ENCODE measurements at regions not wholly inside any gene's neighbourhood (a gene's known extent, or its start where the extent isn't known, plus 50 kb on each side); places are given as distances from the start of the nearest gene placed in this dataset.
"Not testable (repeated sequence)": the region's sequence is repeated elsewhere in the genome, so short reads cannot be mapped to it uniquely, and the experiment has no call there.

- Histone ChIP-seq H3K4me1 (ENCODE audit: control insufficient read depth, insufficient read depth, low read length, poor library complexity, severe bottlenecking) (no peaks in the 10 kb centered on the region), H3K27ac (ENCODE audit: low read depth, low read length, severe bottlenecking) (no peak overlapping the region), H3K36me3 (ENCODE audit: control insufficient read depth, insufficient read depth, low read length) (no peaks in the 10 kb centered on the region), H3K4me3 (ENCODE audit: extremely low read depth, insufficient read depth, low read length, poor library complexity, severe bottlenecking) (no peak overlapping the region), H3K9me3 (ENCODE audit: control insufficient read depth, low read length) (no peaks in the 10 kb centered on the region)
- no CpG with 5 or more reads among the region's 1 CpG for WGBS, 2 experiments (ENCODE audit: insufficient coverage in 2 of 2)
Observed at GRCh38 chr1:121569428-121569827, 384.7 kb downstream of the SRGAP2C start.

GRCh38 chr1:121573881-121574504 is 389.2 kb downstream of the SRGAP2C start:
- not testable (repeated sequence) for H3K4me1 ChIP-seq (ENCODE audit: control insufficient read depth, insufficient read depth, low read length, poor library complexity, severe bottlenecking); H3K4me3 ChIP-seq (ENCODE audit: extremely low read depth, insufficient read depth, low read length, poor library complexity, severe bottlenecking); H3K9me3 ChIP-seq (ENCODE audit: control insufficient read depth, low read length); H3K36me3 ChIP-seq (ENCODE audit: control insufficient read depth, insufficient read depth, low read length); H3K27ac ChIP-seq (ENCODE audit: low read depth, low read length, severe bottlenecking)
- 94 to 100% methylated on average over 4 to 8 of the region's 11 CpGs for WGBS, 2 experiments (ENCODE audit: insufficient coverage in 2 of 2)

- H3K36me3 ChIP-seq (ENCODE audit: control insufficient read depth, insufficient read depth, low read length); H3K27ac ChIP-seq (ENCODE audit: low read depth, low read length, severe bottlenecking); H3K4me3 ChIP-seq (ENCODE audit: extremely low read depth, insufficient read depth, low read length, poor library complexity, severe bottlenecking); H3K9me3 ChIP-seq (ENCODE audit: control insufficient read depth, low read length); H3K4me1 ChIP-seq (ENCODE audit: control insufficient read depth, insufficient read depth, low read length, poor library complexity, severe bottlenecking): not testable (repeated sequence)
- 91 to 95% methylated on average over 7 of the region's 12 CpGs for WGBS, 2 experiments (ENCODE audit: insufficient coverage in 2 of 2)
Observed at GRCh38 chr1:121574505-121574899, 389.7 kb downstream of the SRGAP2C start.

GRCh38 chr1:121582898-121583297 is 398.1 kb downstream of the SRGAP2C start:
- H3K4me1 ChIP-seq (ENCODE audit: control insufficient read depth, insufficient read depth, low read length, poor library complexity, severe bottlenecking): peaks cover 16% of the 10 kb centered on the region
- not testable (repeated sequence) for H3K36me3 ChIP-seq (ENCODE audit: control insufficient read depth, insufficient read depth, low read length); H3K27ac ChIP-seq (ENCODE audit: low read depth, low read length, severe bottlenecking); H3K9me3 ChIP-seq (ENCODE audit: control insufficient read depth, low read length); H3K4me3 ChIP-seq (ENCODE audit: extremely low read depth, insufficient read depth, low read length, poor library complexity, severe bottlenecking)

- Histone ChIP-seq H3K4me1 (ENCODE audit: control insufficient read depth, insufficient read depth, low read length, poor library complexity, severe bottlenecking) (peaks cover 16% of the 10 kb centered on the region), H3K4me3 (ENCODE audit: extremely low read depth, insufficient read depth, low read length, poor library complexity, severe bottlenecking) (peak overlapping the region; percentile 8), H3K9me3 (ENCODE audit: control insufficient read depth, low read length) (peaks cover 4% of the 10 kb centered on the region), H3K27ac (ENCODE audit: low read depth, low read length, severe bottlenecking) (peak overlapping the region; percentile 69), H3K36me3 (ENCODE audit: control insufficient read depth, insufficient read depth, low read length) (no peaks in the 10 kb centered on the region)
- WGBS, 2 experiments (ENCODE audit: insufficient coverage in 2 of 2): 74 to 83% methylated on average over 14 to 15 of the region's 15 CpGs
Observed at GRCh38 chr1:121586369-121587229, 401.8 kb downstream of the SRGAP2C start.

GRCh38 chr1:121587230-121587569 is 402.4 kb downstream of the SRGAP2C start:
- Histone ChIP-seq H3K9me3 (ENCODE audit: control insufficient read depth, low read length) (peaks cover 4% of the 10 kb centered on the region), H3K27ac (ENCODE audit: low read depth, low read length, severe bottlenecking) (peak overlapping the region; percentile 69), H3K4me3 (ENCODE audit: extremely low read depth, insufficient read depth, low read length, poor library complexity, severe bottlenecking) (peak overlapping the region; percentile 8), H3K36me3 (ENCODE audit: control insufficient read depth, insufficient read depth, low read length) (no peaks in the 10 kb centered on the region), H3K4me1 (ENCODE audit: control insufficient read depth, insufficient read depth, low read length, poor library complexity, severe bottlenecking) (peaks cover 16% of the 10 kb centered on the region)
- 96 to 100% methylated on average over 4 of the region's 5 CpGs for WGBS, 2 experiments (ENCODE audit: insufficient coverage in 2 of 2)

- H3K36me3 ChIP-seq (ENCODE audit: control insufficient read depth, insufficient read depth, low read length): no peaks in the 10 kb centered on the region
- H3K4me3 ChIP-seq (ENCODE audit: extremely low read depth, insufficient read depth, low read length, poor library complexity, severe bottlenecking): no peak overlapping the region
- no peak overlapping the region for H3K27ac ChIP-seq (ENCODE audit: low read depth, low read length, severe bottlenecking)
- H3K9me3 ChIP-seq (ENCODE audit: control insufficient read depth, low read length): peaks cover 4% of the 10 kb centered on the region
- peaks cover 16% of the 10 kb centered on the region for H3K4me1 ChIP-seq (ENCODE audit: control insufficient read depth, insufficient read depth, low read length, poor library complexity, severe bottlenecking)
Observed at GRCh38 chr1:121587777-121588176, 403.0 kb downstream of the SRGAP2C start.

GRCh38 chr1:121594096-121594495 is 409.3 kb downstream of the SRGAP2C start:
- WGBS, 2 experiments (ENCODE audit: insufficient coverage in 2 of 2): 90 to 91% methylated on average over 3 of the region's 3 CpGs
- Histone ChIP-seq H3K4me3 (ENCODE audit: extremely low read depth, insufficient read depth, low read length, poor library complexity, severe bottlenecking) (no peak overlapping the region), H3K36me3 (ENCODE audit: control insufficient read depth, insufficient read depth, low read length) (no peaks in the 10 kb centered on the region), H3K9me3 (ENCODE audit: control insufficient read depth, low read length) (no peaks in the 10 kb centered on the region), H3K27ac (ENCODE audit: low read depth, low read length, severe bottlenecking) (no peak overlapping the region), H3K4me1 (ENCODE audit: control insufficient read depth, insufficient read depth, low read length, poor library complexity, severe bottlenecking) (no peaks in the 10 kb centered on the region)

GRCh38 chr1:121595089-121595488 is 410.3 kb downstream of the SRGAP2C start:
- Histone ChIP-seq H3K4me3 (ENCODE audit: extremely low read depth, insufficient read depth, low read length, poor library complexity, severe bottlenecking) (no peak overlapping the region), H3K4me1 (ENCODE audit: control insufficient read depth, insufficient read depth, low read length, poor library complexity, severe bottlenecking) (no peaks in the 10 kb centered on the region), H3K9me3 (ENCODE audit: control insufficient read depth, low read length) (no peaks in the 10 kb centered on the region), H3K36me3 (ENCODE audit: control insufficient read depth, insufficient read depth, low read length) (no peaks in the 10 kb centered on the region), H3K27ac (ENCODE audit: low read depth, low read length, severe bottlenecking) (no peak overlapping the region)

GRCh38 chr1:121604843-121605444 is 420.2 kb downstream of the SRGAP2C start:
- not testable (repeated sequence) for H3K9me3 ChIP-seq (ENCODE audit: control insufficient read depth, low read length); H3K36me3 ChIP-seq (ENCODE audit: control insufficient read depth, insufficient read depth, low read length); H3K27ac ChIP-seq (ENCODE audit: low read depth, low read length, severe bottlenecking); H3K4me3 ChIP-seq (ENCODE audit: extremely low read depth, insufficient read depth, low read length, poor library complexity, severe bottlenecking); H3K4me1 ChIP-seq (ENCODE audit: control insufficient read depth, insufficient read depth, low read length, poor library complexity, severe bottlenecking)
- no CpG with 5 or more reads among the region's 3 CpGs for WGBS, 2 experiments (ENCODE audit: insufficient coverage in 2 of 2)

GRCh38 chr1:121607499-121607898 is 422.7 kb downstream of the SRGAP2C start:
- not testable (repeated sequence) for H3K36me3 ChIP-seq (ENCODE audit: control insufficient read depth, insufficient read depth, low read length); H3K4me3 ChIP-seq (ENCODE audit: extremely low read depth, insufficient read depth, low read length, poor library complexity, severe bottlenecking); H3K4me1 ChIP-seq (ENCODE audit: control insufficient read depth, insufficient read depth, low read length, poor library complexity, severe bottlenecking); H3K9me3 ChIP-seq (ENCODE audit: control insufficient read depth, low read length); H3K27ac ChIP-seq (ENCODE audit: low read depth, low read length, severe bottlenecking)
- no CpG with 5 or more reads among the region's 2 CpGs for WGBS, 2 experiments (ENCODE audit: insufficient coverage in 2 of 2)

All from mesodermal cell (in vitro differentiated cells).